PC-3 (cell line): ENCODE measurements at regions not wholly inside any gene's neighbourhood (a gene's known extent, or its start where the extent isn't known, plus 50 kb on each side); places are given as distances from the start of the nearest gene placed in this dataset.

Experiments
- ATAC-seq: fragments of 200-7000 bp; cut with Tn5 transposase; 2 replicates; pipeline ENCODE4 v1.9.1; 2020; ENCODE audit warnings: mild to moderate bottlenecking, moderate library complexity
- BruUV-seq: library from RNA; stranded (reverse); fragments of 400-500 nt; replicated peaks from 2 replicates; lab custom pipeline; 2021; lab: Mats Ljungman, UMichigan
- CTCF ChIA-PET: fragments of 300-600 bp; sonication (Branson Sonifier 250); formaldehyde crosslinking; loops from one replicate; lab custom pipeline; 2022; ENCODE audit warnings: antibody characterized with exemption; lab: Charles Lee
- POLR2A ChIA-PET: fragments of 300-600 bp; sonication (Branson Sonifier 250); formaldehyde crosslinking; loops from one replicate; lab custom pipeline; 2022; ENCODE audit warnings: antibody characterized with exemption; ENCODE audit not compliant: unreplicated experiment; lab: Charles Lee
- DNase-seq: peaks from one replicate; pipeline ENCODE4 v3.0.0-alpha.2; 2015
- H2AFZ ChIP-seq: fragments of 300-600 bp; sonication (generic); 2 replicates; pipeline ENCODE4 v1.6.0; 2016; ENCODE audit warnings: antibody characterized with exemption, low read length
- H3F3A ChIP-seq: fragments of 300-600 bp; sonication (generic); one replicate; pipeline ENCODE4 v1.6.0; 2017; ENCODE audit warnings: antibody characterized with exemption, low read length, control low read depth, mild to moderate bottlenecking; ENCODE audit not compliant: unreplicated experiment
- H3K27ac ChIP-seq: fragments of 300-600 bp; sonication (generic); 2 replicates; pipeline ENCODE4 v1.5.1; 2016; ENCODE audit warnings: mild to moderate bottlenecking, low read length
- H3K27me3 ChIP-seq: fragments of 300-600 bp; sonication (generic); 2 replicates; pipeline ENCODE4 v1.6.1; 2016; ENCODE audit warnings: low read length, mixed read lengths
- H3K36me3 ChIP-seq: fragments of 300-600 bp; sonication (generic); 2 replicates; pipeline ENCODE4 v1.6.1; 2016; ENCODE audit warnings: low read depth, mixed run types, low read length, mixed read lengths
- H3K4me1 ChIP-seq: fragments of 300-600 bp; sonication (generic); 2 replicates; pipeline ENCODE4 v1.5.1; 2016; ENCODE audit warnings: low read length; ENCODE audit not compliant: insufficient read depth
- H3K4me2 ChIP-seq: fragments of 300-600 bp; sonication (generic); 2 replicates; pipeline ENCODE4 v1.6.0; 2016; ENCODE audit warnings: low read length
- H3K4me3 ChIP-seq: fragments of 300-600 bp; sonication (generic); 2 replicates; pipeline ENCODE4 v1.5.1; 2016; ENCODE audit warnings: mild to moderate bottlenecking, low read length, mixed read lengths
- H3K79me2 ChIP-seq: fragments of 300-600 bp; sonication (generic); 2 replicates; pipeline ENCODE4 v1.6.1; 2017; ENCODE audit warnings: low read length, mixed read lengths
- H3K9ac ChIP-seq: fragments of 300-600 bp; sonication (generic); 2 replicates; pipeline ENCODE4 v1.6.0; 2016; ENCODE audit warnings: mild to moderate bottlenecking, low read length
- H3K9me2 ChIP-seq: fragments of 300-600 bp; sonication (generic); replicated peaks from 2 replicates; pipeline ENCODE4 v1.6.1; 2016; ENCODE audit warnings: mixed run types, low read length, mixed read lengths
- H3K9me3 ChIP-seq: fragments of 300-600 bp; sonication (generic); 2 replicates; pipeline ENCODE4 v1.6.1; 2016; ENCODE audit warnings: low read length, mixed read lengths
- H4K20me1 ChIP-seq: fragments of 300-600 bp; sonication (generic); 2 replicates; pipeline ENCODE4 v1.6.1; 2016; ENCODE audit warnings: low read length, mixed read lengths
- EZH2 ChIP-seq: fragments of 300-600 bp; sonication (generic); IDR thresholded peaks from one replicate; pipeline ENCODE4 v1.6.1; 2017; ENCODE audit warnings: antibody characterized with exemption, mild to moderate bottlenecking, low read length; ENCODE audit not compliant: unreplicated experiment
- EZH2phosphoT487 ChIP-seq: fragments of 300-600 bp; sonication (generic); IDR thresholded peaks from 2 replicates; pipeline ENCODE4 v1.6.1; 2018; ENCODE audit warnings: mild to moderate bottlenecking, antibody characterized with exemption, low read length, borderline replicate concordance
- intact Hi-C: fragments of 100-400 bp; cut with micrococcal nuclease; formaldehyde crosslinking; loops from 2 replicates; pipeline ENCODE4 v1.9.0; 2023
- TF ChIP-seq, protein P1 (sequence below): fragments of 300-600 bp; sonication (generic); conservative IDR thresholded peaks from 2 replicates; pipeline ENCODE4 v1.5.1; 2017; ENCODE audit warnings: antibody characterized with exemption, low read depth, mild to moderate bottlenecking, low read length

DNA sequence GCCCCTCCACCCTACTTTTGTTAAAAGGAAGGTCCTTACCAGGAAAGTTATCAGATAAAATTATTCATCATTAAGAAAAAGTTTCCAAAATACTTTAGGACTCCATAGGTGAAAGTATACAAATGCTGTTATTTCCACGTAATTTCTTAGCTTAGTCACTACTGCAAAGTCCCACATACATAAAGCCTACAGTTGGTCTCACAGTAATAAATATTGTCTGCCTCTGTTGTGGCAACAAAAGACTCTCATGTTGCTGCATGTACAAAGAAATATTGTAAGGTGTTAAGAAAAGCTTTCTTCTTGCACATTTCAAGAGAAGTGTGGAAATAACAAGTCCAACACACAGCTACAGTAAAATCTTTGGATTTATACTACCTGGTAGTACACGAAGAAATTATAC is 102.4 kb upstream of the DST start:
- H3K9me3 ChIP-seq = no peaks in the 10 kb centered on the region
- no peaks in the 10 kb centered on the region for H3K36me3 ChIP-seq
- no peak overlapping the region for H3K9ac ChIP-seq
- ATAC-seq (no peak), DNase-seq (no peak)
- CTCF ChIA-PET = no interaction called here
- no peak overlapping the region for H3K4me3 ChIP-seq
- no peaks in the 10 kb centered on the region for H3K9me2 ChIP-seq
- H3K79me2 ChIP-seq = peaks cover 43% of the 10 kb centered on the region
- H4K20me1 ChIP-seq = no peaks in the 10 kb centered on the region
- H3K4me1 ChIP-seq = peaks cover 36% of the 10 kb centered on the region
- POLR2A ChIA-PET = no interaction called here
- H3K4me2 ChIP-seq = no peak overlapping the region
- H3K27me3 ChIP-seq = no peaks in the 10 kb centered on the region
- no TSS peak for BruUV-seq
- H2AFZ ChIP-seq = no peak overlapping the region
- intact Hi-C loops = no loop called here
- no peaks in the 10 kb centered on the region for H3F3A ChIP-seq
- no peak overlapping the region for H3K27ac ChIP-seq
- TF ChIP-seq EZH2phosphoT487 (no peak), EZH2 (no peak)
- TF ChIP-seq, protein P1, sequence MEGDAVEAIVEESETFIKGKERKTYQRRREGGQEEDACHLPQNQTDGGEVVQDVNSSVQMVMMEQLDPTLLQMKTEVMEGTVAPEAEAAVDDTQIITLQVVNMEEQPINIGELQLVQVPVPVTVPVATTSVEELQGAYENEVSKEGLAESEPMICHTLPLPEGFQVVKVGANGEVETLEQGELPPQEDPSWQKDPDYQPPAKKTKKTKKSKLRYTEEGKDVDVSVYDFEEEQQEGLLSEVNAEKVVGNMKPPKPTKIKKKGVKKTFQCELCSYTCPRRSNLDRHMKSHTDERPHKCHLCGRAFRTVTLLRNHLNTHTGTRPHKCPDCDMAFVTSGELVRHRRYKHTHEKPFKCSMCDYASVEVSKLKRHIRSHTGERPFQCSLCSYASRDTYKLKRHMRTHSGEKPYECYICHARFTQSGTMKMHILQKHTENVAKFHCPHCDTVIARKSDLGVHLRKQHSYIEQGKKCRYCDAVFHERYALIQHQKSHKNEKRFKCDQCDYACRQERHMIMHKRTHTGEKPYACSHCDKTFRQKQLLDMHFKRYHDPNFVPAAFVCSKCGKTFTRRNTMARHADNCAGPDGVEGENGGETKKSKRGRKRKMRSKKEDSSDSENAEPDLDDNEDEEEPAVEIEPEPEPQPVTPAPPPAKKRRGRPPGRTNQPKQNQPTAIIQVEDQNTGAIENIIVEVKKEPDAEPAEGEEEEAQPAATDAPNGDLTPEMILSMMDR = no peak

DNA sequence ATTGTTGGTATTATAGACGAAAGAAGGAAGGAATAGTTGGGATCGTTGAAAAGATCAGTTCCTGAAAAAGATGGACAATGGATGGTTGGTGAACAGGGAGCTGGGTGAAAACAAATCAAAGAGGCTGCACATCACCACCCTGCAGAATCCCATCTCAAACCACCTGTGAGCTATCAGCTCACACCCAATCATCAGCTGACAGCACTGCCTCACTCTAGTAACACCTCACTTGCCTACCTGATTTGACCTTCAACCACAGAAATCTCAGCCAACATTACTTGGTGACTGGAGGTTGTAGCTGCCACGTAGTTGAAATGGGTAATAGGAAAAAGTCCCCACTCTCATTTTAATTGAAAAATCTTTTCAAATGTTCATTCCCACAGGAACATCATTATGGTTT is 101.8 kb upstream of the DST start:
- Histone ChIP-seq H3F3A (no peaks in the 10 kb centered on the region), H3K27ac (no peak overlapping the region), H3K9me2 (no peaks in the 10 kb centered on the region), H3K36me3 (no peaks in the 10 kb centered on the region), H3K79me2 (peaks cover 49% of the 10 kb centered on the region), H3K27me3 (no peaks in the 10 kb centered on the region), H2AFZ (no peak overlapping the region), H3K9me3 (no peaks in the 10 kb centered on the region), H3K4me3 (no peak overlapping the region), H3K4me2 (no peak overlapping the region), H4K20me1 (no peaks in the 10 kb centered on the region), H3K9ac (no peak overlapping the region), H3K4me1 (peaks cover 32% of the 10 kb centered on the region)
- BruUV-seq = no TSS peak
- ATAC-seq (no peak), DNase-seq (no peak)
- TF ChIP-seq, protein P1 = no peak
- no peak for TF ChIP-seq EZH2
- no peak for TF ChIP-seq EZH2phosphoT487
- intact Hi-C loops = no loop called here
- CTCF ChIA-PET = interaction anchor here (0.6 kb wide), 1 partner anchor 9 kb away, joined by 3 read pairs; no protein-coding TSS in a partner anchor
- POLR2A ChIA-PET = interaction anchor here (0.6 kb wide), 1 partner anchor 10 kb away, joined by 5 read pairs; no protein-coding TSS in a partner anchor

DNA sequence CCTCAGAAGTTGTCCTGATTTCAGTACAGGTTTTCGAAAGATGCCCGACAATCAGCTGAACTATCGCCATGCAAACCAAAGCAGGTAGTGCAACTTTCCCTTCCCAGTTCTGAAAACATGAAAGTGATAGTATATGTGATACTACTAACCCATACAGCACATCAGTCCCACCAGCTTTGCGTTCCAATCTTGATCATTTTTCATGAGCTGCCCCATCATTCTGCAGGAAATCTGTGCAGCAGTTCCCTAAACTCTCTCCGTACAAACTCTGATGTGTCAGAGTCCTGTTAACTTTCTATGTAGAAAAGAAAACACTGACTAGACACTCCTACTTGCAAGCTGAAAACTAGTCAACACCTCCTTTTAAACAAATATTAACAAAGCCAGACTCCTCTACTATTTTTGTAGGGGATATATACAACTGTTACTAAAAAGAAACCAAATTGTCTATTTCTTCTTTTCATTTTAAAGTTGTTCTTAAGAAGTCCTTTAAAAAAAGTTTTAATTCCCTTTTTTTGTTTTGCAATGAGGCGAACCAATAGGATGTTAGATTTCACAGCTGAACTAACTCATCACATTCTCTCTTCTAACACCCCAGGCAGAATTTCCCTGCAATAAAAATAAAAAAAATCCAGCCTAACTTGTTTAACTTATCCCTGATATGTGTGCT is 99.6 kb upstream of the DST start:
- H3K4me2 ChIP-seq = peak overlapping the region; percentile 69
- H3K27ac ChIP-seq = no peak overlapping the region
- no peaks in the 10 kb centered on the region for H3K27me3 ChIP-seq
- H3K79me2 ChIP-seq = peaks cover 47% of the 10 kb centered on the region
- H3K4me3 ChIP-seq = peak overlapping the region; percentile 34
- H3K36me3 ChIP-seq = no peaks in the 10 kb centered on the region
- H3K4me1 ChIP-seq = peaks cover 17% of the 10 kb centered on the region
- peak; percentile 84 for ATAC-seq
- no TSS peak for BruUV-seq
- H3K9ac ChIP-seq = no peak overlapping the region
- H3K9me3 ChIP-seq = no peaks in the 10 kb centered on the region
- intact Hi-C loops = no loop called here
- no peaks in the 10 kb centered on the region for H4K20me1 ChIP-seq
- ChIA-PET POLR2A (no interaction called here), CTCF (interaction anchor here (0.7 kb wide), 1 partner anchor 573 kb away, joined by 4 read pairs; no protein-coding TSS in a partner anchor)
- TF ChIP-seq EZH2 = no peak
- TF ChIP-seq, protein P1 = no peak
- TF ChIP-seq EZH2phosphoT487 = no peak
- no peaks in the 10 kb centered on the region for H3F3A ChIP-seq
- peak overlapping the region; percentile 27; the same call in 1 of the 2 replicates for H2AFZ ChIP-seq
- peak; percentile 75 for DNase-seq
- no peaks in the 10 kb centered on the region for H3K9me2 ChIP-seq
